SK-N-SH treated with all-trans-retinoic acid at 6 μM for 48 hours (cell line): ENCODE measurements at regions not wholly inside any gene's neighbourhood (a gene's known extent, or its start where the extent isn't known, plus 50 kb on each side); places are given as distances from the start of the nearest gene placed in this dataset.
"Not testable (repeated sequence)": the region's sequence is repeated elsewhere in the genome, so short reads cannot be mapped to it uniquely, and the experiment has no call there.

Experiments used
- RARB ChIP-seq: fragments of 250-450 bp; sonication (Bioruptor Pico); IDR thresholded peaks from 2 replicates; pipeline ENCODE4 v1.8.0; 2021; ENCODE audit warnings: mild to moderate bottlenecking, moderate library complexity
- ZFP3 ChIP-seq: fragments of 250-450 bp; sonication (Bioruptor Pico); IDR thresholded peaks from 2 replicates; pipeline ENCODE4 v1.5.0; 2020; ENCODE audit warnings: mild to moderate bottlenecking, moderate library complexity
- ZNF565 ChIP-seq: fragments of 450-650 bp; formaldehyde crosslinking; conservative IDR thresholded peaks from 2 replicates; pipeline ENCODE4 v1.5.0; 2020; ENCODE audit warnings: low read depth, mild to moderate bottlenecking, moderate library complexity
- ZNF70 ChIP-seq: fragments of 450-650 bp; formaldehyde crosslinking; IDR thresholded peaks from 2 replicates; pipeline ENCODE4 v1.5.0; 2020; ENCODE audit warnings: mild to moderate bottlenecking, moderate library complexity

DNA sequence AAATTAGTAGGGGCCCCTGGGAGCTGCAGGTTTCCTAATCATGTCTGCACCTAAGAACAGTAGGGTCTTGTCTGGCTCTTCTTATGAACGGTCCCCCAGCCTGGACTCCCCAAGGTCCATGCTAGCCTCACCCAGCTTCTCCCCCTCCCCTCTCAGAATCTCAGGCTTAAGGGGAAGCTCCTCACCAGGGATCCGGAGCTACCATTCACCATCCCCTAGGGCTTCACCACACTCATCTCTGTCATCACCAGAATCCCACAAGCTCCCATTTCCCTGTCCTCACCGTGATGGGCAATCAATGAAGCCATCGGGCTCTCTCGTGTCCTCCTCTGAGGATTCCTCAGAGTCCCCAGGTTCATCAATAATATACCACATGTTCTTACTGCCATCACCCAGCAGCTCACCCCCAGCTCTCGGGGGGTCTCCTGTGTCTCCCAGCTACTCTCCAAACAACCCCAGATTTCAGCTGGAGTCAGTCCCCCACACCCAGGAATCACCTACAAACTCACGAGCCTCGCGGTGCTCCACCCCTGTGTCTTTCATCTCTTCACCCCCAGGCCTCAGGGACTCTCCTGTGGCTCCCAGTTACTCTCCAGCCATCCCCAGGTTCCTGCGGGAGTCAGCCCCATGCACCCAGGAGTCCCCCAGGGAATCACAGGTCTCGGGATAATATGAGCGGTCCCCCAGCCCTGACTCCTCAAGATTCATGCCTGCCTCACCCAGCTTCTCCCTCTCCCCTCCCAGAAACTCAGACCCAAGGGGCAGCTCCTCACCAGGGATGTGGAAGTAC lies 335.6 kb downstream of the CWH43 start:
- not testable (repeated sequence) for TF ChIP-seq ZNF565 (CRISPR knock-in tag); RARB (CRISPR knock-in tag); ZNF70; ZFP3 (CRISPR knock-in tag)
